Stimulated activated CD4-positive, alpha-beta T cell treated with anti-CD3 and anti-CD28 coated beads, TNF-alpha, amount 100 ng/mL, for 4 hours (primary cell): ENCODE measurements at regions not wholly inside any gene's neighbourhood (a gene's known extent, or its start where the extent isn't known, plus 50 kb on each side); places are given as distances from the start of the nearest gene placed in this dataset.
"Not testable (repeated sequence)": the region's sequence is repeated elsewhere in the genome, so short reads cannot be mapped to it uniquely, and the experiment has no call there.

ENCODE experiments used
- DNase-seq, 3 experiments: peaks; one replicate each; pipeline ENCODE4 v3.0.0-alpha.2; 2020; ENCODE audit warnings: low read depth in 3 of 3

DNA sequence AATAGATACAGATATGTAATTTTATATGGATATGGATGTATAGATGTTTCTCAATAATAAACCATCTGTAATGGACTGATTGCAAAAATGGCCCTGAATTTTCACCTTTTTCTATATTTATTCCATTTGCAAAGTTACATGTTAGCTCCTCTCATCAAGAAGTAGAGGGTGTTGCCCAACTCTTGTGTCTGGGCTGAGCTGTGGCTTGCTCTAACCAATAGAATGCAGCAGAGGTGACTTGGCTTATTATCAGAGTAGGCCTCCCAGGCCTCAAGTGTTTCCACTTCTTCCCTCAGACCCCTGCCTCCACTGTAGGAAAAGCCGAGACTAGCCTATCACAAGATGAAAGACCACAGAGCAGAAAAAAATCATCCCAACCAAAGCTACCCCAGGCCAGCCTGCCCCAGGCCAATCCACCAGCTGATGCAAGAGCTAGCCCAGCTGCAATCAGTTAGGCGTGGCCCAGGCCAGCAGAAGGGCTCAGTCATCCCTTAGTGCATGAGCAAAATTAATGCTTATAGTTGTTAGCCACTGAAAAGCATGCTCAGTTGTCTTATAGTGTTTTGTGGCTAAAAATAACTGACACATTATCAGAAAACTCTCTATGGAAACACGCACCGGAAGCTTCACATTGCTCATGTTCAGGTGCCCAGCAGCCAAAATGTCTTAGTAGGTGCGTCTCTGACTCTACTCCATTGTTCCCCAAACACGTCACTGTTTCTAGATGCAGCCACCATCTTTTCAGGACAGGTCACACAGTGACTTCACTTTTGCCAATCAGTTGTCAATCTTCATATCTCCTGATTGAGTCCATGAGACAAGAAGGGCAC, 464.0 kb downstream of the FBXO15 start:
- no peak for DNase-seq

DNA sequence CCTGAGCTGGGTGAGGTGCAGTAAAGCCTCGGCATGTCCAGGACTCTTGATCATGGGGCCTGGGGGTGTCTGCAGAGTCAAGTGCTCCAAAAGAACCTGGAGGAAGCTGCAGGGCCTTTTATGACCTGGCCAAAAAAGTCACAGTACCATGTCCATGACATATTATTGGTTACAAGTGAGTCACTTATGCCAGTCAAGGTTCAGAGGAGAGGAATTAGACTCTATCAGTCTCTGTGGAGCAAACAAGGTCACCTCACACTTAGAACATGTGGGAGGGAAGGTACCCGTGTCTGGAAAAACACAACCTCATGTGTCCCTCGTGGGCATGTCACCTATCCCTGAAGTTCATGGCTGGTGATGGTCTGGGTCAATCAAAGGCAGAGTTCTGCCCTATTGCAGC, 465.7 kb downstream of the FBXO15 start:
- DNase-seq, result no peak

DNA sequence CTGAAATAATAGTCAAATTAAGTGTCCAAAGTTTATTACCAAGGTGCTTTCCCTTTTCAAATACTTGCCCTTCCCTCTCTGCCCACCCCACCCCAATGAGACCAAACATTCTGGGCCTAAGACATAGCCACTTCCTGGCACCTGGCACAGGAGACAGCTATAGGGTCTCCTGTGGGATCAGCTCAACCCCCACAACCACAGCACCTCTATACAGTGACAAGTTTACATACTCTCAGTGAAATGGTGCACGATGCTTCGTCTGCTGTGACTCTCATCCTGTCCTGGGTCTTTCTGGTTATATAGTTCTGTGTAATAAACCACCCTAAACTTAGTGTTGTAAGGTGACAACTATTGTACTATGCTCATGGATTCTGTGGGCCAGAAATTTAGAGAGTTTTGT, 466.2 kb downstream of the FBXO15 start:
- no peak for DNase-seq

DNA sequence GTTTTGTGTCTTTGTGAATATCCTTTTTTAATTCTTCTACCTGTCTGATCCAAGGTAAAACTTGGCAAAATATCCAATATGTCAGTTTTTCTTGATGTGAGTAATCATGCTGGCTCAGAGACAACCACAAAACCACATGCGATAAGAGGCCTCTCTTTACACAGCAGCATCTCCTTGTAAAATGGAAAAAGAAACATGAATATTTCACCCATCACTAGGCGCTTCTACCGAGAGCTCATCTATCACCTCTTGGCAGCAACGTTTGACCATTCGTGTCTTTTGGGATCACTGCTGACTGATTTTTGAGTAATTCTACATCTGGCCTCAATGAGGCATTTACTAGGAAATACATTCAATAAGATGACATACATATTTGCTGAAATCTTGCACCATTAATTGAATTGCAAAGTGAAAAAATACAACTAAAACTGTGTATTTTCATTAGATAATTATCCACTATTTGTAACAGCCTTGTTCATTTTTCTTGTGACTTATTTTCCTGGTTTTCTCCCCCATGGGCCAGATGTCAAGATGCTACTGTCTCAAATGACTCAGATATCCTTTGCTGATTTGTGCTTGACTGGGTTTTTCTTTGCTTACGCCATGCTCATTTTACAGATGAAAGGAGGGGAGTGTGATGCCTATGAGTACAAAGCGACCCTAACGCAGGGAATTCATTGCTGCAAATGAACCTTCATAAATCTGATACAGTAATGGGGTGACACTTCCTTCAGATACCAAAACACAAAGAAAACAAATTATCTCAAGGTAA, 467.5 kb downstream of the FBXO15 start:
- DNase-seq, result no peak

DNA sequence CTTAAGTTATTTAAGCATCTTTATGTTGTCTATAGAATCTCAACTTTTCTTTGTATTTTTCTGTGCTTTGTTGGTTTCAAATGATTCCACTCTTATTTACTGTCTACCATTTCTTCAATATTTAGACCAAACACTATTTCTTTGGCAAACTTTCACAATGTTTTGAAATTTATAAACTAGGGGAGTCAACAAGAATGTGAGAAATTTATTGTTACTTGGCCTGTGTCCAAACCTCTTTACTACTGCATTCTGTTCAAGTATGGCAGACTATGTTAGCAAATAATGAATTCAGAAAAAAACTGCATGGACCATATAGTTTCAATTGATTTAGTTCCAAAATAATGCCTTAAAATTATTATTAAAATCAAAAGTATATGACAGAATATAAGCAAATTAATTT, 470.2 kb downstream of the FBXO15 start:
- no peak for DNase-seq

DNA sequence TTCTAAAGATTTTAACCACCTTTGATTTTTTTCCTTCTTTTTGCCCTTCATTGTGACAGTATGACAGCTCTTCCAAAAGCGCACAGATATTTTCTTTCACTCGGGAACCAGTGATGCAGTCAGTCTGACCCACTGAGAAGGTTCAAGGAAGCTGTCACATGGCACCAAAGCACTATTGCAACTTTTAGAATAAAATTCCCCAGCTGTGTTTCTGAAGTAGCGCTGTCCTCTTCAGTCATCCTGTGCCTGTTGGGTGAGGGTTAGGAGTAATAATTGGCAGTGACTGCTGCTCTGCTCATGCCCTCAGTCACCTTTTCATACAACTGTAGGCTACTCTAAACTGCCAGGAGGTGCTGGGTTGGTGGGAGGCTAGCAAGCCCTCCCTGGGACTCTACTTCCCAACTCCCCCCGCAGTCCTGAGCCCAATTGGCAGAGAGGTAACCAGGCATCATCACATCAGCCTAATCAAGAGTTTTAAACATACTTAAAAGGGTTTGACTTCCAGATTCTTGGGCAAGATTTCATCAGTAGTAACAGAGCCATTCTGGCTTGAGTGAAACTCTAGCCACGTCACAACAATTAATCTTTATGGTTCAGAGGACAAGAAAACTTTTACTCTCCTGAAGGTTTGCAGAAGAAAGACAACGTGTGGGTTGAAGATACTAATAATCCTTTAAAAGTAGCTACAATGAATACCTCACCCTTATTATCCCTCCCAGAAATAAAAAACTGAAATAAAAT, 473.3 kb downstream of the FBXO15 start:
- no peak for DNase-seq

DNA sequence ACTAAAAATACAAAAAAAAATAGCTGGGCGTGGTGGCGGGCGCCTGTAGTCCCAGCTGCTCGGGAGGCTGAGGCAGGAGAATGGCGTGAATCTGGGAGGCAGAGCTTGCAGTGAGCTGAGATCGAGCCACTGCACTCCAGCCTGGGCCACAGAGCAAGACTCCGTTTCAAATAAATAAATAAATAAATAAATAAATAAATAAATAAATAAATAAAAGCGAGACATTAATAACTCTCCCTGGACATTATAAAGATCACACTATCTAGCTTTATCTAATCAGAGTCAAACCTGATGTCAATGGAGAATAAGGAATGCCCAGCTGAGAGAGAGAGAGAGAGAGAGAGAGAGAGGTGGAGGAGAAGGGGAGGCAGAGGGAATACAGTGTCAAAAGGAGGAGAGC, 476.2 kb downstream of the FBXO15 start:
- DNase-seq, result not testable (repeated sequence)

DNA sequence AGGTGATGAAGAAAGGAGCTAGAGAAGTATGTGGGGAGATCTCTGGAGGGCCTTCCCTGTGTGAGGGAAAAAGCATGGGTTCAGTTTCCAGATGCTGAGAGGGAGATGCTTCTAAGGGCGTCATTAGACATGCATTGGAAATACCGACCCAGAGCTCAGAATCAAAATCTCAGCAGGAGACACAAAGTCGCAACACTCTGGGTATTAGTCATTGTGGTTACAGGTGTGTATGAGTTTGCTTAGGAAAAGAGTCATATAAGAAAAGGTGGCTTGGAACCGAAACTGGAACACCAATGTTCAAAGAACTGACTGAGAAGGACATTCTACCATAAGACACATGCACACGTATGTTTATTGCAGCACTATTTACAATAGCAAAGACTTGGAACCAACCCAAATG, 477.1 kb downstream of the FBXO15 start:
- no peak for DNase-seq

DNA sequence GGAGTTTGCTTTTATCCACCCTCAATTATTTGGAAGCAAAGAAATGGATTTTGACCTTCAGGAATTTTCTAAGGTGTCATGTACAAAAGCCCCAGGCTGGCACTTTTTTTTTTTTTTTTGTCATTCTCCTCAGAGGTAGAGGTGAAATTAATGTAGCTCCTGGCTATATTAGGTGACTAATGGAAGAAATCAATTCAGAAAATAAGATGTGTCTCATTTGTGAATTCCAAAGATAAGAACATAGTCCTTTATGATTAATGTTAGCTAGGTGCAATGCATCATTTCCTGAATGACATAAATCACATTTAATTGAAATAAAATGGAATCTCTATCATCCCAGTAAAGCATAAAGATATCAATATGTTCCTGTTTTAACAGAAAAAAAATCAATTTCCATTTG, 477.6 kb downstream of the FBXO15 start:
- DNase-seq, result no peak

DNA sequence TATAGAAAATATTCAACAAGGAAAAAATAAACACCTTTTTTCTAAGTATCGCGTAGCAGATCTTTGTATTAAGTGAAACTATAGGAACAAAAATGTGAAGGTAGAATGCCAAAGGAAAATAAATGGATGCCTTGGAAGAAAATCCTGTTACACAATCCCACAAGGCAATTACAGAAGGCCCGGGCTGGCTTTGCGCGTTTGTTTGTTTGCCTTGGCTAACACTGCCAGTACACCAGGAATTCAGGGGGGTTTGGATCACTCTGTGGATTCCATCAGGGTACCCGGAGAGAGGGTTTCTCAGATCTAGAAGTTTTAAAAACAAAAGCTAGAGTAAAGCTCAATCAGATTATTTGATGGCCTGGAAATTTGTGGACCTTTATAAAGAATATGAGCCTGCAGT, 478.3 kb downstream of the FBXO15 start:
- no peak for DNase-seq

DNA sequence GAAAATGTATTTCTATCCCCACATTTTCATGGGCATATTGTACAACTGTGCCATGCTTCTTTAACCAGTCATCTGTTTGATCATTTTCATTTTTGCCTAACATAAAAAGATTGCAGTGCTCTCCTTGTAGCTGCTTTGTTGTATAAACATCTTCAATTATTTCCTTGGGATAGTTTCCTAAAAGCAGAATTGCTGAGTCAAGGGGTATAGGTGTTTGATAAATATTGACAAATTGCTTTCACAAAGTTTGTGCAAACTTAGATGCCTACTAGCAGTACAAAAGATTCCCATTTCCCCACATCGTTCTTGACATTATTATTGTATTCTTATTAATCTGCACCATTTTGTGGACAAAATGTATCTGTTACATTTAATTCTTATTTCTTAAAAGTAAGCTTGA, 479.6 kb downstream of the FBXO15 start:
- no peak for DNase-seq

DNA sequence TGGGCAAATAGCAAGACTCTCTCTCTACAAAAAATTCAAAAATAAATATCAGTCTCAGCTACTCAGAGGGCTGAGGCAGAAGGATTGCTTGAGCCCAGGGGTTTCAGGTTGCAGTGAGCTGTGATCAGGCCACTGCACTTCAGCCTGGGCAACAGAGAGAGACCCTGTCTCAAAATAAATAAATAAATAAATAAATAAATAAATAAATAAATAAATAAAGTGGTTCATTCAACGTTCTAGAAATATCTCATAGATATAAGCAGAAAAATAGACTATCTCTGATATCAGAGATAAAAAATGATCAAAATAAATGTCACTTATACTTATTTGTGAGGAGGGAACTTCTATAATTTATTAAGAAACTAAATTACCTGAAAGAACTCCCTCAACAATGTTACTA, 480.9 kb downstream of the FBXO15 start:
- DNase-seq, result no peak

DNA sequence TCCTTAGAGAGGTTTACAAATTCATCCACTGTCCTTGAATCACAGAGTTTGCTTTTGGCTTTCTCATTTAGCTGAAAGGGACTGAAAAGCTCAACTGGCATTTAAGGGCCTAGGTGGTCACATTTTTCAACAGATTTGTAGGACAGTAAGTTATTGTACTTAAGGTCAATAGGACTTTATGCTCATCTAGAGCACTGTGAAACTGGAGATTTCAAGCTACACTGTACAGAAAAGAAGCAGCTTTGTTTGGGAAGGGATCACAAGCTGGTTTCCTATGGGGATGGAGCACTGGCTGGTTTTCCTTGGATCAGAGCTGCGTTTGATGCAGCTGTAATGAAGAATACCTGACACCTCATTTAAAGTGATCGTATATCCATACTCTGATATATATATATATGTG, 482.7 kb downstream of the FBXO15 start:
- DNase-seq, result no peak

DNA sequence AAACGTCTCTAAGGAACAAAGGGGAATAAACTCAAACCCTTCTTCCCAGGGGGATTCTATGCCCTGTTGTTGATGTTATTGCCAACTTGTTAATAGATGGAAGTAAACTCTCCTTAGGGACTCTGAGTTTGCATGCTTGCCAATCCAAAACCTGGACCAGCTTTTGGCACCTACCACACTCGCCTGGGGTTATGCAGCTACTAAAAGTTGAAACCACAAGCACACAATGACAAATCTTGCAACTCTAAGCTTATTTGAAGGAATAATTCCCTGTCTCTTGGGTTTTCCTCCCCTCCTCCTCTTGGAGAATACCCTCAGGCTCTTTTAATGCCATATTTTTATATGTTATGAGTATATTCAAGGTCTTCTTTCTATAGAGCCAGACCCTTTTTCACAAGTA, 484.1 kb downstream of the FBXO15 start:
- DNase-seq, result no peak

DNA sequence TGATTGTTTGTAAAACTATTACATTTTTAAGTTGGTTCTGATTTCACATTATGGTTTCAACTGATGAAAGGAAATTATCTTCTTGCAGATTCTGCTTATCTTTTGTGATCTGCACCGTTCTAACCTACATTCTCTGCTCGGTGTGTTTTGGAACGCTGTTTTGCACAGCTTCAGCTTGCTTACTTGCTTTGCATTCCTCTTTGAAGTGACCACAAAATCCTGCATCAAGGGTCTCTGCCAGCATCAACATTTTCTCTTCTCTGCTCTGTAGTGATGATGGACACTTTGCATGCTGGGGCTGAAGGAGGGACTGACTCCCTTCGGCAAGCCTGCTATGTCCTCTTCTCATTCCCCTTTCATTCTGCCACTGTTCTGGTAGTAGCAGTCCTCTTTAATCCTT, 485.2 kb downstream of the FBXO15 start:
- no peak for DNase-seq

DNA sequence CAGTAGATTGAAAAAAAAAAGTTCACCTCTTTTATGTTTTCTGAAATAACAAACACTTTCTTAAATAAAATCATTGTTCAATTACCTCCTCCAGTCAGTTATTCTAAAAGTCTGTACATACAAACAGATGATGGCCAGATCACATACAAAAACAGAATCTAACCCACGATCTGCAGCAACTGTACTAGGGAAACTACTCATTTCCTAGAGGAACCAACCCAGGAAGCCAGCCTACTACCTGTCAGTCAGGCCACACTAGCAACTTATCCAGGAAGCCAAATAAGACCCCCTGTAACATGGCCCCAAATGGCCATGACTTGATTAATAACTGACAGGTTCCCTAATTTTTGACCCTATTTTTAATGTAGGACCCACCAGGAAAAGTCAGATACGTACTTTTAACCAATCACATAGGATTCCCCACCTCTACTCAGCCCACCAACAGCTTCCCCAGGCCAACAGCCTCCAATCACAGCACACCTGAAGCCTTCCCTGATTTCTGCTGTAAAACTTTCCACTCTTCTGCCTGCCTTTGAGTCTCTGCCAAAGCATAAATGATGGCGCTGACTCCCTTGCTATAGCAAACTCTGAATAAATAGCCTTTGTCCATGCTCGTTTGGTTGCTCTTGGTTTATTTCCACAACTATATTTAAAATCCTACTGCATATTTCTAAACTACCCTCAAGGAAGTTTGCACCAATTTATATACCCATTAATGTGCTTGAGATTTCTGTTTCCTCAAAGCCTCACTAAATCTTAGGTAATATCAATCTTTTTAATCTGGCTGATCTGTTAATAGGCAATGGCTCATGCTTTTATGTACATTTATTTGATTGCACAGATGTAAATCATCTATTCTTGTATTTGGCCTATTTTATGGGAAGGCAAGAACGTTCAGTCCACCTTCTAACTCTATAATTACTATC, 486.4 kb downstream of the FBXO15 start:
- DNase-seq, result no peak

DNA sequence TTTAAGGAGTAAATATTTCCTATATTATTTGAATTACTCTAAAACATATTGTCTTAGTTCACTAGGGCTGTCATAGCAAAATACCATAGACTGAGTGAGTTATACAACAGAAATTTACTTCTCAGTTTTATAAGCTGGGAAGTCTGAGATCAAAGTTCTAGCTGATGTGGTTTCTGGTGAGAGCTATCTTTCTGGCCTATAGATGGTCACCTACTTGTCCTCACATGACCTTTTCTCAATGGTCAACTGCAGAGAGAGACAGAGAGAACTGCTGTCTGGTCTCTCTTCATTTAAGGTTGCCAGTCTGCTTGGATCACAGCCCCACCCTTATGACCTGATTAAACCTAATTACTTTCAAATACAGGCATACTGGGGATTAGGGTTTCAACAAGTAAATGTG, 490.9 kb downstream of the FBXO15 start:
- DNase-seq, result no peak

DNA sequence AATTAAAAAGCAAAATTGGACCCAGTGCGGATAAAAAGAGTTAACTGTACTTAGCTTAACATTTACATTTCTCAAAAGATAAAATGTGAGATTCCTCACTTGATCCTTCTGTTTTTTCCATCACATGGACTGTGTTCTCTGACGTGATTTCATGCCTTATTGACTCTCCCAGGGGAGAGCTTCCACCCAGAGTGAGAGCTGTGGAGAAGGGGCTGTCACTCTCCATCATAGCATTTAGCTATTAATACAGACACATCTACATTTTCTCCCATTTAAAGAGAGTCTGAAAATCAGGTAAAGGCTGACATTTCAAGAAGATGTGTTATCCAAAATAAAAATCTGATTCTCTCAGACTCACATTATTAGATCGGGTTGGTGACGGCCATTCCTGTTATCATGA, 493.8 kb downstream of the FBXO15 start:
- no peak for DNase-seq

DNA sequence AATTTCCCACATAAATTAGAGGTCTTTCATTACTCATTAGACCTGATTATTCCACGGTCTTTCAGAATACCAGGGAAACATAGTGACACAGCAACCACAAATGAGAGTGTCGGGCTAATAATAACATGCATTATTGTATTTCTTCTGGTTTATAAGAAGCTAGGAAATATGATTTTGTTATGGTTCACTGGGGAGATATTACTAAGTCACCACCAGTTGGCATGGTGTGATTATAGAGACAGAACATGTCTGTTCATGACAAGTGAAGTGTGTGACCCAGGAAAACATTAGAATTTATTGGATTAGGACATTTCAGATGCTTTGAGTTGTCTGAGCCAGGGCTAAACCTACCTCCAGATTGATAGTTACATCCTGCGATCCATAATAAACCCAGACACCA, 494.4 kb downstream of the FBXO15 start:
- no peak for DNase-seq

DNA sequence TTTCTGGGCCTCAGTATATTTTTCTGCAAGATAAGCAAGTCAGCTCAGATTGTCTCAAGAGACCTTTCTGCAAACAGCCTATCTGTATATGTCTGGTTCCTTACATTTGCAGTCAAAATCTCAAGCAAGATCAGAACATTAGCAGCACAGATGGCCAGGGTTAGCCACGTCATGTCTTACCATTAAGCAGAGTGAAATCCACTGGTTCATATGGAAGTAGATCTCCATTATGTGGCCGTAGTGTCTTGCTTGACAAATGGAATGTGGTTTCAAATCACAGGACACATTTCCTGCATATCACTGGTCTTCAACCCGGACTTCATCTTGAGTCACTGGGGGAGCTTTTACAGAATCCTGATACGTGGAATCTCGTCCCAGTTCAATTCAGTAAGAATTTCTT, 500.2 kb downstream of the FBXO15 start:
- no peak for DNase-seq

DNA sequence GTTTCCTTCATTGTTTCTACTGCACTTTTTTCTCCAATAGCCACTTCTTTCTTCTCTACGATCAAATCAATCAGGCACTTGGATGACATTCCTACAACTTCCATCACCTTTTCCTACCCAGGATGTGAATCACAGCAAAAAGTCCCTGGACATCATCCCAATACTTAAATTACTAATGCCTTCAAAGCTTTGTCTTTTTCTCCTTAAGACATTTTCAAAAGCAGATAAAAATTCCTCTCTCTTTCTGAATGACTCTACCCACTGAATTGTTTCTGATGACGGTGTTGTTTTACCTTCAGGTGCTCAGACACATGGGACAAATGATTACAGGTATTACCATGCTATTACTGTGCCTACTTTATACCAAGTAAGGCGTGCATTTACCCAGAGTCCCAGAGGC, 500.9 kb downstream of the FBXO15 start:
- DNase-seq, result no peak

DNA sequence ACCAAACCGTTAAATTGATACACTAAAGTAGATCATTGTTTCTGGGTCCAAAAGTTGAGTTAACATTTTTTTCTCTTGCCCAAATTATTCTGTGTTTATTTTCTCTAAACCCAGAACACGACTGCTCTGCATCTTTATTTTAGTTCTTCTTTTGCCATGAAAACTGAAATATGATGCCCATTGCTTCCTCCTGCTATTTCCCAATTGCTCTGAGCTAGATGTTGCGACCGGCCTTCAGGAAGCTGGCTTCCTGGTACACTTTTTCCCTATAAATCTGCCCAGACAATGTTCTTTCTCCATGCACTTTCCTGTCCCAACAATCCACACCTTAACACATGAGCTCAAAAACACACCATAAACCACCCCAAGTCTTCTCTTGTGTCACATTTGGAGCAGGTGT, 501.4 kb downstream of the FBXO15 start:
- no peak for DNase-seq
